ENCODE measurements at regions not wholly inside any gene's neighbourhood (a gene's known extent, or its start where the extent isn't known, plus 50 kb on each side); places are given as distances from the start of the nearest gene placed in this dataset.
"Not testable (repeated sequence)": the region's sequence is repeated elsewhere in the genome, so short reads cannot be mapped to it uniquely, and the experiment has no call there.

GRCh38 chr4:138113819-138114400 lies 128.2 kb downstream of the SLC7A11 start:
- no peaks in the 10 kb centered on the region for H3K27me3 ChIP-seq (ENCODE audit: insufficient read depth, poor library complexity, severe bottlenecking)
- no peak for TF ChIP-seq GABPA (IDR thresholded peaks at IDR 0.05; ENCODE audit: low read depth)
- no peak for TF ChIP-seq SPI1 (IDR thresholded peaks at IDR 0.05; ENCODE audit: borderline replicate concordance, low read depth)
- no peak for TF ChIP-seq REST (IDR thresholded peaks at IDR 0.05; ENCODE audit: insufficient replicate concordance, low read depth)
- no peak for TF ChIP-seq POLR2AphosphoS5 (IDR thresholded peaks at IDR 0.05; ENCODE audit: low read depth)
- no peak for TF ChIP-seq CTCF (IDR thresholded peaks at IDR 0.05; ENCODE audit: insufficient read depth, low read length)
- no peak overlapping the region for H3K4me3 ChIP-seq (replicated peaks; ENCODE audit: insufficient read depth, low read length)
- H3K27ac ChIP-seq (replicated peaks) = no peak overlapping the region
- no peak for DNase-seq (ENCODE audit: low read depth in 1 of 2, low spot score in 1 of 2)

- not testable (repeated sequence) for DNase-seq (ENCODE audit: low read depth in 1 of 2, low spot score in 1 of 2); H3K4me3 ChIP-seq (replicated peaks; ENCODE audit: insufficient read depth, low read length); H3K27me3 ChIP-seq (ENCODE audit: insufficient read depth, poor library complexity, severe bottlenecking); H3K27ac ChIP-seq (replicated peaks)
Observed at GRCh38 chr4:138112890-138113289, 129.3 kb downstream of the SLC7A11 start.

- no peak for DNase-seq (ENCODE audit: low read depth in 1 of 2, low spot score in 1 of 2)
- H3K4me3 ChIP-seq (replicated peaks; ENCODE audit: insufficient read depth, low read length) = no peak overlapping the region
- no peaks in the 10 kb centered on the region for H3K27me3 ChIP-seq (ENCODE audit: insufficient read depth, poor library complexity, severe bottlenecking)
- TF ChIP-seq CTCF (IDR thresholded peaks at IDR 0.05; ENCODE audit: insufficient read depth, low read length) = no peak
- no peak for TF ChIP-seq GABPA (IDR thresholded peaks at IDR 0.05; ENCODE audit: low read depth)
- TF ChIP-seq SPI1 (IDR thresholded peaks at IDR 0.05; ENCODE audit: borderline replicate concordance, low read depth) = no peak
- TF ChIP-seq REST (IDR thresholded peaks at IDR 0.05; ENCODE audit: insufficient replicate concordance, low read depth) = no peak
- H3K27ac ChIP-seq (replicated peaks) = no peak overlapping the region
Observed at GRCh38 chr4:138112389-138112788, 129.8 kb downstream of the SLC7A11 start.

GRCh38 chr4:138111462-138112000 lies 130.6 kb downstream of the SLC7A11 start:
- no peak overlapping the region for H3K27ac ChIP-seq (replicated peaks)
- TF ChIP-seq SPI1 (IDR thresholded peaks at IDR 0.05; ENCODE audit: borderline replicate concordance, low read depth) (no peak), REST (IDR thresholded peaks at IDR 0.05; ENCODE audit: insufficient replicate concordance, low read depth) (no peak), GABPA (IDR thresholded peaks at IDR 0.05; ENCODE audit: low read depth) (no peak), POLR2AphosphoS5 (IDR thresholded peaks at IDR 0.05; ENCODE audit: low read depth) (no peak), CTCF (IDR thresholded peaks at IDR 0.05; ENCODE audit: insufficient read depth, low read length) (no peak)
- no peak overlapping the region for H3K4me3 ChIP-seq (replicated peaks; ENCODE audit: insufficient read depth, low read length)
- no peak for DNase-seq (ENCODE audit: low read depth in 1 of 2, low spot score in 1 of 2)
- no peaks in the 10 kb centered on the region for H3K27me3 ChIP-seq (ENCODE audit: insufficient read depth, poor library complexity, severe bottlenecking)
